PC-9 (cell line): ENCODE measurements at regions not wholly inside any gene's neighbourhood (a gene's known extent, or its start where the extent isn't known, plus 50 kb on each side); places are given as distances from the start of the nearest gene placed in this dataset.

ENCODE experiments used
- EZH2 ChIP-seq: fragments of 200-600 bp; sonication (generic); IDR thresholded peaks from 2 replicates; pipeline ENCODE4 v1.8.0; 2017; ENCODE audit warnings: antibody characterized with exemption, low read depth
- TF ChIP-seq, protein P1 (sequence below): fragments of 200-600 bp; sonication (generic); conservative IDR thresholded peaks from 2 replicates; pipeline ENCODE4 v1.6.1; 2017; ENCODE audit warnings: mixed run types, antibody characterized with exemption, mild to moderate bottlenecking, moderate library complexity

DNA sequence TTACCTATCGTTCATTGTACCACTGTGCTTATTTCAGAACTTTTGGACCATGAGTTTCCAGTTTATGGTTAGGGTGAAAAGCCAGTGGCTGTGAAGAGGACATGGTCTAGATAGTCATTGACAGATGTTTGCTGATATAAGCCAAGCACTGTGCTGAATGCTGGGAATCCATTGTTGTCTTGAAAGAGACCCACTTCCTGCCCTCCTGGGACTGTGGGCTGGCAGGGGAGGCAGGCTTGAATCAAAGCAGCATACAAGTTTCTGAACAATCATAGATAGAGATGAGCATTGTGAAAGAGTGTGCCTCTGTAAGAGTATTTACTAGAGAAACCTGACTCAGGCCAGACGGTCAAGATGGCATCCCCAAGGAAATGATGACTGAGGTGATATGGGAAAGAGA lies 73.4 kb downstream of the NMUR2 start:
- TF ChIP-seq, protein P1, sequence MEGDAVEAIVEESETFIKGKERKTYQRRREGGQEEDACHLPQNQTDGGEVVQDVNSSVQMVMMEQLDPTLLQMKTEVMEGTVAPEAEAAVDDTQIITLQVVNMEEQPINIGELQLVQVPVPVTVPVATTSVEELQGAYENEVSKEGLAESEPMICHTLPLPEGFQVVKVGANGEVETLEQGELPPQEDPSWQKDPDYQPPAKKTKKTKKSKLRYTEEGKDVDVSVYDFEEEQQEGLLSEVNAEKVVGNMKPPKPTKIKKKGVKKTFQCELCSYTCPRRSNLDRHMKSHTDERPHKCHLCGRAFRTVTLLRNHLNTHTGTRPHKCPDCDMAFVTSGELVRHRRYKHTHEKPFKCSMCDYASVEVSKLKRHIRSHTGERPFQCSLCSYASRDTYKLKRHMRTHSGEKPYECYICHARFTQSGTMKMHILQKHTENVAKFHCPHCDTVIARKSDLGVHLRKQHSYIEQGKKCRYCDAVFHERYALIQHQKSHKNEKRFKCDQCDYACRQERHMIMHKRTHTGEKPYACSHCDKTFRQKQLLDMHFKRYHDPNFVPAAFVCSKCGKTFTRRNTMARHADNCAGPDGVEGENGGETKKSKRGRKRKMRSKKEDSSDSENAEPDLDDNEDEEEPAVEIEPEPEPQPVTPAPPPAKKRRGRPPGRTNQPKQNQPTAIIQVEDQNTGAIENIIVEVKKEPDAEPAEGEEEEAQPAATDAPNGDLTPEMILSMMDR, result no peak
- no peak for TF ChIP-seq EZH2
